ENCODE measurements at regions not wholly inside any gene's neighbourhood (a gene's known extent, or its start where the extent isn't known, plus 50 kb on each side); places are given as distances from the start of the nearest gene placed in this dataset.

DNA sequence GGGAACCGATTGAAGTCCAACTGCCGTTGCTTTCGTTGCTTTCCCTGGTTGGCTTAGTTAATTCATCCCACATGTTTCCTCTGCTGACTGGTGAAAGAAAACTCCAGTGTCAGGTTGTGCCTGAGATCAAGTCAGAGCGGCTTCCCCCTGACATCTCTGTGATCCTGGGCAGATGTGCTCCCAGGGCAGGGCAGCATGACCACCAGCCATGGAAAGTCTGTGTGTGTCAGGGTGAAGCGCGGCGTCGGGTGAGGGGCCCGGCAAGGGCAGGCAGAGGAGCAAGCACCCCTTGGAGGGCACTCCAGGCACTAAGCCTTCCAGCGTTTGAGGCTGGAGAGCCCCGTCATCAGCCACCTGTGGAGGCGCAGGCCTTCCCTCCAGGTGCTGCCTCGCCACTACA is 54.5 kb upstream of the IGF1 start:
- DNase-seq (ENCODE audit: low spot score) = no peak

DNA sequence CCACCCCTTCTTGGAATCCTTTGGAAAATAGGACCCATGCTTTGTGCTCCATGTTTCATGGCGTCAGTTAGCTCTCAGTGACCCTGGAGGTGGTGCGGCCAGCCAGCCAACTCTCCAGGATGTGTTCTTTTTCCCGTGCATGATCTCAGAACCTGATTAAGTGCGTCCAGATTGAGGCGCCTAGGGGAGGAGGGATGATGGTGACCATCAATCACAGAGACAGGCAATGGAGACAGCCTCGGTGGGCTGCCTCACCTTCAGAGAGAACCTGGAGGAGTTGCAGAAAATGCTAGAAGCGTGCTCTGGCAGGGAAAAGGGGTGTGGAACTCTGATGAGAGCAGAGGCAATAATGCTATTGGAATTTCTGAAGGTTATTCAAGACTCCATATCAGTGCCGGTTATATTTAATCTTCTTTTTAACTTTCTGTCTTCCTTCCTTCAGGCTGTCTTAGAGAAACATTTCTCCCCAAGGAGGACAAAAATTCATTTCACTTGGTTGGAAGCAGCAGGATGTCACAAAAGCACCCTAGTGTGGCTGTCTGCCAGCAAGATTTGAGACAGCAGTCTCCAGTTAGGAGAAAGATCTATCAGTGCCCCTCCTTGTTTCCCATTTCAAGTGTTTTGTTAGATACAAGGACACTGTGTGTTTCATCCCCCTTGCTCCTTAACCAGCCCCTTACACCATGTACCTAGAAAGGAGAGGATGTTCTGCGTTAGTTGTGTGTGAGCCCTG is 53.3 kb upstream of the IGF1 start:
- DNase-seq (ENCODE audit: low spot score) = no peak
